ENCODE measurements at regions not wholly inside any gene's neighbourhood (a gene's known extent, or its start where the extent isn't known, plus 50 kb on each side); places are given as distances from the start of the nearest gene placed in this dataset.
A peak's percentile ranks its signal among the peaks of the same experiment; 100 is the strongest.

DNA sequence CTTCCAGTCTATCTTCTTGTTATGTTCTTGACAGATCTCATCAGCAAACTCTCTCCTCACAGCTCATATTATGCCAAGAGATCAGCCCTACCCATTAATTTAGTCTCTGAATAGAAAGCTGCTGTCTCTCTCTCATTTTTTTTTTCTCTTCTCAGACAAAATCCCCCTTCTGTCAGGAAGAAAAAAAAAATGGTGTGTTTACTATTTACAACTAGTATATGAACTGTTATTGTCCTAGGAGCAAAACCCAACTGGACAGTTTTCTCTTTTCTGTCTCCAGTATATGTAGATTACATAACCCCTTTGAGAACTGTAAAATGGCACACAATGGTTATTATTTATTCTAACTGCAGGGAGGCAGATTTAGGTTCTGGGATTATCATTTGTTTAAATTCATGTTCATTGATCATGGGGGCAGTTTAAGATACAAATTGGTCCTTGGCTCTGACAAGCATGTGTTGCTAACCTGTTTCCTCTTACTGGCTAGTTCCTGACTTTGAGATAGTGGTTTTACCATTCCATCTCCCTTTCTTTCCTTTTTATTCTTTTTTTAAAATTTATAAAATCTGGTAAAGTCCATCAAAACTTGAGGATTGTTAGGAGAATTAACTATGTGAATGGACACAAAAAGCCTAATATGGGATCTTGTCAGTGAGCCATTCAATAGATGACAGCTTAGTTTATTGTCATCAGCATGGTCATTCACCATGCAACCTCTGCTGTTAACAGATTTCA, 210.0 kb upstream of the PAPPA start:
- CTCF ChIA-PET, result interaction anchor here (0.6 to 3.4 kb wide), 19 partner anchors 9 to 354 kb away, joined by 3 to 20 read pairs (median 4); partner anchors contain the start of gene PAPPA
- H3K27ac ChIP-seq, result peak overlapping the region; percentile 95 to 99
- DNase-seq (ENCODE audit: low read depth in 1 of 2, low spot score in 1 of 2) (no peak), FAIRE-seq (peak; percentile 39), ATAC-seq (no peak)
- H3K4me3 ChIP-seq, result no peak overlapping the region
- peaks cover 49% of the 10 kb centered on the region for H3K9me3 ChIP-seq
- POLR2A ChIA-PET, result interaction anchor here (0.7 to 7.0 kb wide), 18 partner anchors 9 to 353 kb away, joined by 3 to 361 read pairs (median 11); partner anchors contain the start of gene PAPPA
- peak overlapping the region; percentile 54 for H3K4me2 ChIP-seq
- H3K4me1 ChIP-seq, result peaks cover 66% of the 10 kb centered on the region
- peak; percentile 67; the same call in 1 of the 2 replicates for TF ChIP-seq HOXA7 (CRISPR knock-in tag; IDR thresholded peaks at IDR 0.05)
- TF ChIP-seq, protein P1, sequence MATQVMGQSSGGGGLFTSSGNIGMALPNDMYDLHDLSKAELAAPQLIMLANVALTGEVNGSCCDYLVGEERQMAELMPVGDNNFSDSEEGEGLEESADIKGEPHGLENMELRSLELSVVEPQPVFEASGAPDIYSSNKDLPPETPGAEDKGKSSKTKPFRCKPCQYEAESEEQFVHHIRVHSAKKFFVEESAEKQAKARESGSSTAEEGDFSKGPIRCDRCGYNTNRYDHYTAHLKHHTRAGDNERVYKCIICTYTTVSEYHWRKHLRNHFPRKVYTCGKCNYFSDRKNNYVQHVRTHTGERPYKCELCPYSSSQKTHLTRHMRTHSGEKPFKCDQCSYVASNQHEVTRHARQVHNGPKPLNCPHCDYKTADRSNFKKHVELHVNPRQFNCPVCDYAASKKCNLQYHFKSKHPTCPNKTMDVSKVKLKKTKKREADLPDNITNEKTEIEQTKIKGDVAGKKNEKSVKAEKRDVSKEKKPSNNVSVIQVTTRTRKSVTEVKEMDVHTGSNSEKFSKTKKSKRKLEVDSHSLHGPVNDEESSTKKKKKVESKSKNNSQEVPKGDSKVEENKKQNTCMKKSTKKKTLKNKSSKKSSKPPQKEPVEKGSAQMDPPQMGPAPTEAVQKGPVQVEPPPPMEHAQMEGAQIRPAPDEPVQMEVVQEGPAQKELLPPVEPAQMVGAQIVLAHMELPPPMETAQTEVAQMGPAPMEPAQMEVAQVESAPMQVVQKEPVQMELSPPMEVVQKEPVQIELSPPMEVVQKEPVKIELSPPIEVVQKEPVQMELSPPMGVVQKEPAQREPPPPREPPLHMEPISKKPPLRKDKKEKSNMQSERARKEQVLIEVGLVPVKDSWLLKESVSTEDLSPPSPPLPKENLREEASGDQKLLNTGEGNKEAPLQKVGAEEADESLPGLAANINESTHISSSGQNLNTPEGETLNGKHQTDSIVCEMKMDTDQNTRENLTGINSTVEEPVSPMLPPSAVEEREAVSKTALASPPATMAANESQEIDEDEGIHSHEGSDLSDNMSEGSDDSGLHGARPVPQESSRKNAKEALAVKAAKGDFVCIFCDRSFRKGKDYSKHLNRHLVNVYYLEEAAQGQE (IDR thresholded peaks at IDR 0.05), result no peak

DNA sequence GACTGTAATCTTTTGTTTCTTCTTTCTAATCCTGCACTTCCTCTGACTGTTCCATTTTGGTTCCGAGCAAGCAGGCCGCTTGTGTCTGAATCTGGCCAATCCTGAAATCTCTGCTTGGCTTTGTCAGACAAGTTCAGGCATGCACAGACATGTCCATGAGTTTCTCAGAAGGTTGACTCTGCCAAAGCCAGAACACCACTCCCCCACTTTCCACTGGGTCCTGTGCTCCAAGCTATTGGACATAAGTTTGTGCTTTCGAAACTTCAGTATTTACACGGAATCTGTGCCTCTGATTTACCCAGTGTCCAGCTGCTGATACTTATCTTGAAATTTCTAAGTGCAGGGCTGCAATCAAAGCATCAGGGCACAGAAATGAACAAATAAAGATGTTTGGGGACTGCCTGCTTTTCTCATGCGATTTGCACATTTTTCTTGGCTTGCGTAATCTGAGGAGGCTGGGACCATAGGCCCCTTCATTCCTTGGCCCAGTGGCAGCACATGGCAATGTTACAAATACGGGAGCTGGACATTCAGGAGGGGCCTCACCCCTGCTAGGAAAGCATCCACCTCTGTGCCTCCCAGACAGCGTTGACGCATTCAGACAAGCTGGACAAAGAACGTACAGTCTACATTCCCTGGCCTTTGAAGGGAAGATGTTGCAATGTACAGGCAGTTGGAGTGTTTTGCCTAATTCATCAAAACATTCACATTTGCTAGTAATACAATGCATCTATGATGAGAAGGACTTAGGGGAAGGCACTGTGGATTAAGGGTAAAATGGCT, 209.2 kb upstream of the PAPPA start:
- peak; percentile 100 for FAIRE-seq
- peak; percentile 96 to 97 for ATAC-seq
- peak; percentile 88 to 100 for DNase-seq (ENCODE audit: low read depth in 1 of 2, low spot score in 1 of 2)
- TF ChIP-seq RFX5 (IDR thresholded peaks at IDR 0.05) (no peak), RNF2 (IDR thresholded peaks at IDR 0.05; ENCODE audit: borderline replicate concordance, low read depth) (no peak), CHD2 (IDR thresholded peaks at IDR 0.05; ENCODE audit: low read length, partially characterized antibody) (no peak), CBX2 (IDR thresholded peaks at IDR 0.05; ENCODE audit: borderline replicate concordance, low read depth) (no peak), HDAC2 (IDR thresholded peaks at IDR 0.05) (no peak), KDM5A (IDR thresholded peaks at IDR 0.05) (no peak), HOXB5 (CRISPR knock-in tag; IDR thresholded peaks at IDR 0.05) (peak; percentile 90), JUNB (IDR thresholded peaks at IDR 0.05) (peak; percentile 98), FOSL2 (IDR thresholded peaks at IDR 0.05) (peak; percentile 89), FOSL2 (CRISPR knock-in tag; IDR thresholded peaks at IDR 0.05) (peak; percentile 91), CHD4 (IDR thresholded peaks at IDR 0.05; ENCODE audit: borderline replicate concordance) (no peak), SREBF2 (IDR thresholded peaks at IDR 0.05) (no peak), ZNF302 (CRISPR knock-in tag; IDR thresholded peaks at IDR 0.05) (0 out of 2 replicates have a peak, but pooled peaks have one; percentile 13), HOXA7 (CRISPR knock-in tag; IDR thresholded peaks at IDR 0.05) (peak; percentile 17; the same call in 1 of the 2 replicates), EHMT2 (IDR thresholded peaks at IDR 0.05; ENCODE audit: low read depth) (no peak), RCOR1 (IDR thresholded peaks at IDR 0.05; ENCODE audit: low read depth, low read length) (no peak), EHF (CRISPR knock-in tag; IDR thresholded peaks at IDR 0.05) (peak; percentile 73; the same call in 1 of the 2 replicates), ESRRA (IDR thresholded peaks at IDR 0.05; ENCODE audit: borderline replicate concordance, low read length) (no peak), GATA3 (IDR thresholded peaks at IDR 0.05; ENCODE audit: borderline replicate concordance) (peak; percentile 100)
- TF ChIP-seq, protein P2, sequence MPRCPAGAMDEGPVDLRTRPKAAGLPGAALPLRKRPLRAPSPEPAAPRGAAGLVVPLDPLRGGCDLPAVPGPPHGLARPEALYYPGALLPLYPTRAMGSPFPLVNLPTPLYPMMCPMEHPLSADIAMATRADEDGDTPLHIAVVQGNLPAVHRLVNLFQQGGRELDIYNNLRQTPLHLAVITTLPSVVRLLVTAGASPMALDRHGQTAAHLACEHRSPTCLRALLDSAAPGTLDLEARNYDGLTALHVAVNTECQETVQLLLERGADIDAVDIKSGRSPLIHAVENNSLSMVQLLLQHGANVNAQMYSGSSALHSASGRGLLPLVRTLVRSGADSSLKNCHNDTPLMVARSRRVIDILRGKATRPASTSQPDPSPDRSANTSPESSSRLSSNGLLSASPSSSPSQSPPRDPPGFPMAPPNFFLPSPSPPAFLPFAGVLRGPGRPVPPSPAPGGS (IDR thresholded peaks at IDR 0.05), result peak; percentile 99
- TF ChIP-seq, protein P3, sequence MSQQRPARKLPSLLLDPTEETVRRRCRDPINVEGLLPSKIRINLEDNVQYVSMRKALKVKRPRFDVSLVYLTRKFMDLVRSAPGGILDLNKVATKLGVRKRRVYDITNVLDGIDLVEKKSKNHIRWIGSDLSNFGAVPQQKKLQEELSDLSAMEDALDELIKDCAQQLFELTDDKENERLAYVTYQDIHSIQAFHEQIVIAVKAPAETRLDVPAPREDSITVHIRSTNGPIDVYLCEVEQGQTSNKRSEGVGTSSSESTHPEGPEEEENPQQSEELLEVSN (IDR thresholded peaks at IDR 0.05; ENCODE audit: borderline replicate concordance, low read depth), result no peak
- TF ChIP-seq, protein P4, sequence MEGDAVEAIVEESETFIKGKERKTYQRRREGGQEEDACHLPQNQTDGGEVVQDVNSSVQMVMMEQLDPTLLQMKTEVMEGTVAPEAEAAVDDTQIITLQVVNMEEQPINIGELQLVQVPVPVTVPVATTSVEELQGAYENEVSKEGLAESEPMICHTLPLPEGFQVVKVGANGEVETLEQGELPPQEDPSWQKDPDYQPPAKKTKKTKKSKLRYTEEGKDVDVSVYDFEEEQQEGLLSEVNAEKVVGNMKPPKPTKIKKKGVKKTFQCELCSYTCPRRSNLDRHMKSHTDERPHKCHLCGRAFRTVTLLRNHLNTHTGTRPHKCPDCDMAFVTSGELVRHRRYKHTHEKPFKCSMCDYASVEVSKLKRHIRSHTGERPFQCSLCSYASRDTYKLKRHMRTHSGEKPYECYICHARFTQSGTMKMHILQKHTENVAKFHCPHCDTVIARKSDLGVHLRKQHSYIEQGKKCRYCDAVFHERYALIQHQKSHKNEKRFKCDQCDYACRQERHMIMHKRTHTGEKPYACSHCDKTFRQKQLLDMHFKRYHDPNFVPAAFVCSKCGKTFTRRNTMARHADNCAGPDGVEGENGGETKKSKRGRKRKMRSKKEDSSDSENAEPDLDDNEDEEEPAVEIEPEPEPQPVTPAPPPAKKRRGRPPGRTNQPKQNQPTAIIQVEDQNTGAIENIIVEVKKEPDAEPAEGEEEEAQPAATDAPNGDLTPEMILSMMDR (IDR thresholded peaks at IDR 0.05), result no peak
- TF ChIP-seq, protein P5, sequence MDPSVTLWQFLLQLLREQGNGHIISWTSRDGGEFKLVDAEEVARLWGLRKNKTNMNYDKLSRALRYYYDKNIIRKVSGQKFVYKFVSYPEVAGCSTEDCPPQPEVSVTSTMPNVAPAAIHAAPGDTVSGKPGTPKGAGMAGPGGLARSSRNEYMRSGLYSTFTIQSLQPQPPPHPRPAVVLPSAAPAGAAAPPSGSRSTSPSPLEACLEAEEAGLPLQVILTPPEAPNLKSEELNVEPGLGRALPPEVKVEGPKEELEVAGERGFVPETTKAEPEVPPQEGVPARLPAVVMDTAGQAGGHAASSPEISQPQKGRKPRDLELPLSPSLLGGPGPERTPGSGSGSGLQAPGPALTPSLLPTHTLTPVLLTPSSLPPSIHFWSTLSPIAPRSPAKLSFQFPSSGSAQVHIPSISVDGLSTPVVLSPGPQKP (IDR thresholded peaks at IDR 0.05; ENCODE audit: low read depth, low read length), result no peak
- TF ChIP-seq, protein P6, sequence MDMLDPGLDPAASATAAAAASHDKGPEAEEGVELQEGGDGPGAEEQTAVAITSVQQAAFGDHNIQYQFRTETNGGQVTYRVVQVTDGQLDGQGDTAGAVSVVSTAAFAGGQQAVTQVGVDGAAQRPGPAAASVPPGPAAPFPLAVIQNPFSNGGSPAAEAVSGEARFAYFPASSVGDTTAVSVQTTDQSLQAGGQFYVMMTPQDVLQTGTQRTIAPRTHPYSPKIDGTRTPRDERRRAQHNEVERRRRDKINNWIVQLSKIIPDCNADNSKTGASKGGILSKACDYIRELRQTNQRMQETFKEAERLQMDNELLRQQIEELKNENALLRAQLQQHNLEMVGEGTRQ (IDR thresholded peaks at IDR 0.05), result peak; percentile 40; the same call in 1 of the 2 replicates

More for the DNA sequence above, 209.2 kb upstream of the PAPPA start:
- Histone ChIP-seq H3K4me2 (peak overlapping the region; percentile 65), H3K4me3 (no peak overlapping the region), H3K4me1 (peaks cover 59% of the 10 kb centered on the region), H3K27ac (peak overlapping the region; percentile 95 to 99), H3K9me3 (peaks cover 49% of the 10 kb centered on the region)
- ChIA-PET POLR2A (interaction anchor here (0.6 to 7.0 kb wide), 26 partner anchors 8 to 366 kb away, joined by 3 to 361 read pairs (median 6); partner anchors contain the start of gene PAPPA), CTCF (interaction anchor here (0.6 to 3.4 kb wide), 24 partner anchors 8 to 354 kb away, joined by 3 to 20 read pairs (median 4); partner anchors contain the start of gene PAPPA)
- WGBS (ENCODE audit: missing lambda C conversion rate), result under 1% methylated on average over 9 of the region's 10 CpGs
